Dendritic cell treated with granulocyte-macrophage colony-stimulating factor and Interleukin-4, amounts not matched to agents 40 ng/mL and 50 ng/mL, for 4 days (primary cell): ENCODE measurements at regions not wholly inside any gene's neighbourhood (a gene's known extent, or its start where the extent isn't known, plus 50 kb on each side); places are given as distances from the start of the nearest gene placed in this dataset.
"Not testable (repeated sequence)": the region's sequence is repeated elsewhere in the genome, so short reads cannot be mapped to it uniquely, and the experiment has no call there.

ENCODE experiments used
- H3K27ac Mint-ChIP-seq: one replicate; pipeline ENCODE4 v1.8.0; 2022; ENCODE audit warnings: mild to moderate bottlenecking, mixed read lengths
- H3K27me3 Mint-ChIP-seq: one replicate; pipeline ENCODE4 v1.8.0; 2022; ENCODE audit warnings: mild to moderate bottlenecking, mixed read lengths
- H3K36me3 Mint-ChIP-seq: one replicate; pipeline ENCODE4 v1.8.0; 2022; ENCODE audit warnings: low read depth, mixed read lengths
- H3K4me1 Mint-ChIP-seq: one replicate; pipeline ENCODE4 v1.8.0; 2022; ENCODE audit warnings: low read depth, mixed read lengths
- H3K4me3 Mint-ChIP-seq: one replicate; pipeline ENCODE4 v1.8.0; 2022; ENCODE audit warnings: mild to moderate bottlenecking, moderate library complexity, mixed read lengths
- H3K9me3 Mint-ChIP-seq: one replicate; pipeline ENCODE4 v1.8.0; 2022; ENCODE audit warnings: mixed read lengths
- intact Hi-C: fragments of 100-400 bp; cut with micrococcal nuclease; formaldehyde crosslinking; loops from one replicate; pipeline ENCODE4 v1.15.0; 2022

DNA sequence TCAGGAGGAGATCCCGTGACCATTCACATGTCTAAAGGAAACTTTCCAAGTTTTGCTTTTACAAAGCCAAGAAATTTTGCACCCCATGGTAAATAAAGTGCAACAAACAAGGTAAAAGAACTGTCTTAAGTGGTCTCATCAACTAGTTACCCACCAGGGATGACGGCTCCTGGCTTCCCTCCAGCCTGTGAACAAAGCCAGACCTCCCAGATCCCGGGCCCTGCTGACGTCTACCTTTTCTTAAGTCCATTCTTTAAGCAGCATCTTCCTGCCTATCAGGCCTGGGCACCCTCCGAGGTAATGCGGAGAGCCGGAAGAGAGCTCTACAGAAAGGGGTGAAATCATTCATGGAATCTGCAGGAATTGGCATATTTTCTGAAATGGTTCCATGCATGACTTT is 58.0 kb upstream of the DAAM1 start:
- no peak overlapping the region for H3K4me3 Mint-ChIP-seq
- H3K27me3 Mint-ChIP-seq, result peaks cover 5% of the 10 kb centered on the region
- H3K36me3 Mint-ChIP-seq, result no peaks in the 10 kb centered on the region
- H3K27ac Mint-ChIP-seq, result no peak overlapping the region
- no peaks in the 10 kb centered on the region for H3K4me1 Mint-ChIP-seq
- intact Hi-C loops, result no loop called here
- no peaks in the 10 kb centered on the region for H3K9me3 Mint-ChIP-seq

DNA sequence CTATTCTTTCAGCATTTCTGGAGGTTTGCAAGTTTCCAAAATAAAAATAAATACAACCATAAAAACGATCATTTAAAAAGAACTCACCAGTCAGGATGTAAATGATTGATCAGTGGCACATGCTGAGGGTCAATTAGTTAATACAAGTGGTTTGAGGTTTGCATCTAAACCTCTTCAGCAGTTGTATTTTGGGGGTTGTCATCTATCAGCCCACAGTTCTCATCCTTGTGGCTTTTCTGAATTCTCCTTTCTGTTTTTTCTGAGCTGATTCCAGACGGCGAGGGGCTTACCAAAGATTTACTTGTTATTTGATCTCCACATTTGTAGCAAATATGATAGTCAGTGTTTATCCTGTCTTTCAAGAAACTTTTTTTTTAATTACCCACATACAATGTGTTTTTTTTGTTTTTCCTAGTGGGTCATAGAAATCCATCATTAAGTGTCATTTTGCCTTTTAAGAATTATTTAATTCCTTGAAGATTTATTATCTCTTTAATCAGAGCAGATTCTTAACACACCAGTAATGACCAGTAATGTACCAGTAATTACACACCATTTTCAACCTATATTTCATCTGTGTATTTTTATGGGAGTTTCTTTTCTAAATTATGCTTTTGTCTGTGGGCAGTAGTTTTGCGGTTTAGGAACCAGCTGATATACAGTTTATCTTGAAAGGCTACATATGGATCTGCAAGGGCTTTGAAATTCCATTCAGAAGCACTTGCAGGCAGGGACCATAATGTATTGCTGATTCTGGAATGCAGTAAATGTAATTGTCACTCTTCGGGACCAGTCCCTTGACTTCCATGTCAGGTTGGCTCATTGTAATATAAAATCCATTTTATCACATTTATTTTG is 56.3 kb upstream of the DAAM1 start:
- Mint-ChIP-seq H3K27ac (no peak overlapping the region), H3K4me1 (no peaks in the 10 kb centered on the region), H3K36me3 (no peaks in the 10 kb centered on the region), H3K9me3 (no peaks in the 10 kb centered on the region), H3K27me3 (peaks cover 7% of the 10 kb centered on the region), H3K4me3 (no peak overlapping the region)
- intact Hi-C loops, result no loop called here

DNA sequence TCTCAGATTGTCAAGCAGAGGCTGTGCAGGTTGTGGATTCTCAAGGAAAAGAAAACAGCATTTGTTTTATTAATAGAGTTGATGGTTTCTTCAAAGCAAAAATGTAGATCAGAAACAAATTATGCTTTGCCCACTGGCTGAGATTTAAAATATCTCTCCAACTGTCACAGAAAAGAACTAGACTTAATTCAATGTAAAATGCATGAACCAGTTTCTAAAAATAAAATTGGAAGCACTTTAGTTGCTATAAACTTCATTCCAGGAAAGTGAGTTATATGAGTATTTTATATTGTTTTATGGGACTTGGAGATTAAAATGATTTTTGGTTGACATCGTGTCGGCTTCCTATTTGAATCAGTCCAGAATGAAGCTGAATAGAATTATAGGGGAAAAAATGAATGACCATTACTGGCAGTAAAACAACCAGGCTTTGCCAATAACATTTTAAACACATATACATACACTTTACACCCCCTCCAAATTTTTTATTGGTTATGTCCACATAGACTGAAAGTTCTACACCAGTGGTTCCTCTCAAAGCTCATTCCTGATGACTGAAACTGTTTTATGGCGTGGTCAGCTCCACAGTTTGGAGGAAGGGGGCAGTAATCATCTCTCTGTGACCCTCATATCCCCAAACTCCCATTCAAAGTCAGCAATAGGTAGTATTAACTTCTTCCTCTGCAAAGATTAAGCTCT is 55.5 kb upstream of the DAAM1 start:
- no peaks in the 10 kb centered on the region for H3K9me3 Mint-ChIP-seq
- H3K4me3 Mint-ChIP-seq, result no peak overlapping the region
- no peaks in the 10 kb centered on the region for H3K36me3 Mint-ChIP-seq
- no peaks in the 10 kb centered on the region for H3K4me1 Mint-ChIP-seq
- peaks cover 7% of the 10 kb centered on the region for H3K27me3 Mint-ChIP-seq
- H3K27ac Mint-ChIP-seq, result no peak overlapping the region
- intact Hi-C loops, result no loop called here

DNA sequence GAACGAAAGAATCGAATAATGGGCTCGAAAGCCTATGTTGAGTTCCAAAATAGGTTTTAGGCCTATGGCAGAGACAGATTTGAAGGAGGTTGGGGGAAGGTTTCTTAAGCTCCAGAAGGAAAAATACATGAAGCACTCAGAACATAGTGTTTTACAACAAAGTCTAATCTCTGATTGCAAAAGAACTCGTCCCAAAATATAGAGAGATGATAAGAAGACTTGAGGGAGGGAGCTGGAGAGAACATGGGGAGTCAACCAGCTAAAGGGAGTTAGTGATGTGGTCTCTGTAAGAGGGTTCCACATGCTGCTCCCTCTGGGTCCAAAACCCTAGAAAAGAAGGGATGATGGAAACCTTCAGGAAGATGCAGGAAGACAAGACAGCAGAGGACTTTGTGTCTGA is 54.8 kb upstream of the DAAM1 start:
- H3K4me3 Mint-ChIP-seq, result no peak overlapping the region
- no peaks in the 10 kb centered on the region for H3K9me3 Mint-ChIP-seq
- no peak overlapping the region for H3K27ac Mint-ChIP-seq
- H3K4me1 Mint-ChIP-seq, result no peaks in the 10 kb centered on the region
- H3K36me3 Mint-ChIP-seq, result no peaks in the 10 kb centered on the region
- peaks cover 7% of the 10 kb centered on the region for H3K27me3 Mint-ChIP-seq
- intact Hi-C loops, result no loop called here

DNA sequence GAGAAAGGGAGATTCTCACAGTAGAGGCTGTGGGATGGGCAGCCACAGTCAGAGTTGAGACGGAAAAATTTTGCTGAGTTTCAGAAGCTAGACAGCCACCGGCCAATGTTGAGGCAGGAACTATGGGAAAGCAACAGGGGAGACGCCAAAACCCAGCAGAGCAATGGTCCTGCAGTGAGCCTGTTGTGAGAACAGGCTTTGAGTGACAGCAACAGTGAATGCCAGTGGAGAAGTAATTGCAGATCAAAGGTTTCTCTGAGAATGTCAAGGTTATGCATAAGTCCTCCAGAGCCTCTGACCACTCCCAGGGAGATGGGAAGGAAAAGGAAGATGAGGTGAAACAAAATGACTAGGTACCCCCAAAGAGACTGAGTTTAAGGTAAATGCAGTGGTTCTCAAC is 54.2 kb upstream of the DAAM1 start:
- no peaks in the 10 kb centered on the region for H3K4me1 Mint-ChIP-seq
- H3K27ac Mint-ChIP-seq, result no peak overlapping the region
- no peak overlapping the region for H3K4me3 Mint-ChIP-seq
- H3K27me3 Mint-ChIP-seq, result peaks cover 7% of the 10 kb centered on the region
- no peaks in the 10 kb centered on the region for H3K9me3 Mint-ChIP-seq
- intact Hi-C loops, result no loop called here
- no peaks in the 10 kb centered on the region for H3K36me3 Mint-ChIP-seq

DNA sequence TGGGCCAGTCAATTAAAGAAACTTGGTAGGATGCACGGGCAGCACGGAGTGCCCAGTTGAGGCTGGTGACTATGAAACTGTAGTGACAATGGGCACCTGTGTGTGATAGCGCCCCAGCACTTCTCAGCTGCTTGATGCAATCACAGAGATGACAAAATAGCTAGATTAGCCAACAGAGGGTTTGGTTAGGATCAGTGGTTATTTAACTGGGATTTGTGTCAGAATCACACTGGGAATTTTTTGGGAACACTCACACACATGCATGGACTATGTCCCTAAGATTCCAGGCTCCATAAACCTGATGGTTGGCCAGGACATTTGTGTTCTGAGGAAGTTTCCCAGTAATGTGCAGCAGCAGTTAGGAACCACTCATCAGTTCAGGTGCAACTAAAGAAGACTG is 51.2 kb upstream of the DAAM1 start:
- Mint-ChIP-seq H3K27ac (no peak overlapping the region), H3K4me1 (no peaks in the 10 kb centered on the region), H3K9me3 (no peaks in the 10 kb centered on the region), H3K4me3 (no peak overlapping the region), H3K36me3 (no peaks in the 10 kb centered on the region), H3K27me3 (peaks cover 7% of the 10 kb centered on the region)
- intact Hi-C loops, result no loop called here

DNA sequence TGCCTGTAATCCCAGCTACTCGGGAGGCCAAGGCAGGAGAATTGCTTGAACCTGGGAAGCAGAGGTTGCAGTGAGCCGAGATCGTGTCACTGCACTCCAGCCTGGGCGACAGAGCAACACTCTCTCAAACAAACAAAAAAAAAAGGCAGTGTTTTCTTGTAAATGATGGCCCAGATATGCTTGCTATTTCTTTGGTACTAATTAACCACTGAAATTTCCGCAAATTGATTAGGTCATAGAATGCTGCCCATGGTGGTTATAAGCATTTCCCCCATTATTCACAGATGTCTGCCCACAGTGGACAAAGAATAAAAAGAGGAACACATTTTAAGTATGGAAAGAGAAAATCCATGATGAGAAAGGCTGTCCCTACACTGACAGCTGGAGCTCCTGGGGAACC is 49.9 kb upstream of the DAAM1 start:
- intact Hi-C loops, H3K9me3 Mint-ChIP-seq, H3K4me1 Mint-ChIP-seq, H3K4me3 Mint-ChIP-seq, H3K27me3 Mint-ChIP-seq, H3K36me3 Mint-ChIP-seq, H3K27ac Mint-ChIP-seq: not testable (repeated sequence)
